ENCODE measurements at regions not wholly inside any gene's neighbourhood (a gene's known extent, or its start where the extent isn't known, plus 50 kb on each side); places are given as distances from the start of the nearest gene placed in this dataset.

- TF ChIP-seq CTCF (IDR thresholded peaks at IDR 0.05) (no peak), ZFX (IDR thresholded peaks at IDR 0.05; ENCODE audit: borderline replicate concordance) (no peak)
These were observed 1117.6 kb upstream of the TMEM132C start for GRCh38 chr12:127149226-127149964.
